ELR (cell line): ENCODE measurements at regions not wholly inside any gene's neighbourhood (a gene's known extent, or its start where the extent isn't known, plus 50 kb on each side); places are given as distances from the start of the nearest gene placed in this dataset.

Source experiments
- DNase-seq: peaks from one replicate; pipeline ENCODE4 v3.0.0-alpha.2; 2015; ENCODE audit warnings: low read depth

DNA sequence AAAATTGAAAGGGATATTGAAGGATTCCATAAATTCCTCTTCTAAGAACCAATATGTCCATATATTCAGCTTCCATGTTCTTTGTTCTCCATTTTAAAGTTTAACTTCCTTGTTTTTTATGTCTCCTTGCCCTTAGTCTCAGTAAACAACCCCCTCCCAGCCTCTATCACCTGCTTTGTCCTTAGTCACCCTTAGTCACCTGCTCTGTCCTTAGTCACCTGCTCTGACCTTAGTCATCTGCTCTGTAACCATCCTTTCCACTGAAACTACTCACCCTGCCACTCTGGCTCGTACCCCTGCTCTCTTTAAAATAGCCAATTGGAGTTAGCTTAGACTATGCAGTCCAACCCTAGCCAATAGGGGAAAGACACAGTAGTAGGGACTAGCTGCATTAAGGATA lies 136.2 kb upstream of the TMEM106B start:
- no peak for DNase-seq

DNA sequence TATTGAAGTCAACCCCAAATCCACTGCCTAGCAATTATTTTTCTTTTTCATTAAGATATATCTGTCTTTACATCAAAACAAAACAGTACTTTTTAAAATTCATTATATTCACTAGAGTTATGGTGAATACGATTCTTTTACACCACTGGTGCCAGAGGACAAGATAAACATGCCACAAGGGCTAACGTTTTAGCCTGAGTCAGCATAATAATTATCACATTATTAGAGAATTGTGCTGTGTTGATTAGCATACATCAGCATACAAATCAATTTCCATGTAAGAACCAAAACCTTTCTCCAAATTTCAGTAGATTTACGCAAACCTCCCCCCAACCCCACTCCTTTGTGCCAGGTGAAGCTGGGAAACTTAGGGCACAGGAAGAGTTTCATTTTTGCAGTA lies 131.1 kb upstream of the TMEM106B start:
- DNase-seq: no peak

GRCh38 chr7:12085516-12085915 lies 125.6 kb upstream of the TMEM106B start:
- DNase-seq: no peak

DNA sequence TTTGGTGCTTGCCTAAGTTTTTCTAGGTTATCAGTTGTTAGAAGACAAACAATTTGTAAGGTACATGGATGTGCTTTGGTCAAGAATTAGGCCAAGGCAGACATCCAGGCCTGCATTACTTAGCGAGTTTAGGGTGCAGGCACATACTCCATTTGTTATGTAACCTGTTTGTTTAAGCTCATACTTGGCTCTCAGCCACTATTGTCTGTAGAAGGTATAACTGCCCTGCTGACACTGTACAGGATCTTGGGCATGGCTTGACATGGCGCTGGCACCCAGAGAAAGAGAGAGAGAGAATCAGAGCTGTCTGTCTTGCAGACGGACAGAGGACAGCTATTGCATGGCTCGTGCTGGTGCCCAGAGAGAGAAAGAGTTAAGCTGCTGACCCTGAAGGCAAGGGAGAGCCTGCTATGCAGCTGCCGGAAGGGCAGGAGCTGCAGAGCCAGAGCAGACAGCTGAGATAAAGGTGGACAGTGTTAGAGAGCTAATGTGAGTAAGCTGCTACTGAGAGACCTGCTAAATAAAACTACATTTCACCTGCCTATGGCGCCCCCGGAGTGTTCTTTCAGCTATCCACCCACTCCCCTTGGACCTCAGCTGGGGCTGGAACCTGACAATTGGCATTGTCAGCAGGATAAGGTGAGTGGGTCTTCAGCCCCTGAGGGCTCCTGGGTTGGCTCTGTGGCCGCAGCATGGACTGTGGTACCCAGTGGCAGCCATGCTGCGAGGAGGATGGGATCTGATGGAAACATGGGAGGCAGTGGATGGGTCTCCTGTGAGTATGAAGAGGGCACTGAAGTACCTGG lies 120.9 kb upstream of the TMEM106B start:
- no peak for DNase-seq

DNA sequence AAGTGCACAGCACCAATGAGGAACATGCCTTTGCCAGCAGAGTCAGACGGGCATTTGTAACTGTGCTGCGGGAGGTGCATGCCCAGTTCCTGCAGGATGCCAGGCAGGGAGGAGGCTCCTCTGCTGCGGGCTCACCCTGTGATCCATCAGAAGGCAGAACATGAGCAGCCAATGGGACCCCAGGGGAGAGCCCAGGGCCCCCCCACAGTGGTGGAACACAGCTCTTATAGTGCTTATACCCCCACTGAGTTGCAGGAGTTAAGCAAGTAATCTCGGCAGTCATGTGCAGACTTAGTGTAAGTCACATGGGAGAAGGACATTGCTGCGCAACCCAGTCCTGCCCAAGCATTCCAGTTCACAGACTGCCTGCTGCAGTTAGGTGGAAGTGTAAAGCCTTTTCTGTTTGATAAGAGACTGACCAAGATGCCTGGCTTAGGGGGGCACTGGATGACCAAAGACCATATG lies 120.3 kb upstream of the TMEM106B start:
- DNase-seq: no peak

DNA sequence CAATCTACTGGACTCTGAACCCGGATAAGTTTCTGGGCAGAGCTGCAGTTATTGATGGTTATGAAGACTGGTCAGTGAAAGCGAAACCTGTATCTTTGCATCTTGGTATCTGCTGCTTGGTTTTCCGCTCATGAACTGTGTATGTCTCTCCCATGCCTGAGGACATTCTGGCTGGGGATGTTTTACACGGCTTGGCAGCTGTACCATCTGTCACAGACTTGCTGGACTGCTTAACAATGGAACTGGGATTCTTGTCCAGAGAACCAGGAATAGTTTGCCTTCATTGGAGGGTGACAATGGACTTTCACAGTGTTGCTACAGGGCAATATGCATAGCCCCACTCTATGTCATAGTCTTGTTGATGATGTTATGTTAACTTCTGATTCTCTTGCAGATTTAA lies 119.9 kb upstream of the TMEM106B start:
- DNase-seq: no peak

- no peak for DNase-seq
Measured at GRCh38 chr7:12092499-12093130, 118.5 kb upstream of the TMEM106B start.

- DNase-seq: no peak
Measured at GRCh38 chr7:12093365-12093764, 117.7 kb upstream of the TMEM106B start.

DNA sequence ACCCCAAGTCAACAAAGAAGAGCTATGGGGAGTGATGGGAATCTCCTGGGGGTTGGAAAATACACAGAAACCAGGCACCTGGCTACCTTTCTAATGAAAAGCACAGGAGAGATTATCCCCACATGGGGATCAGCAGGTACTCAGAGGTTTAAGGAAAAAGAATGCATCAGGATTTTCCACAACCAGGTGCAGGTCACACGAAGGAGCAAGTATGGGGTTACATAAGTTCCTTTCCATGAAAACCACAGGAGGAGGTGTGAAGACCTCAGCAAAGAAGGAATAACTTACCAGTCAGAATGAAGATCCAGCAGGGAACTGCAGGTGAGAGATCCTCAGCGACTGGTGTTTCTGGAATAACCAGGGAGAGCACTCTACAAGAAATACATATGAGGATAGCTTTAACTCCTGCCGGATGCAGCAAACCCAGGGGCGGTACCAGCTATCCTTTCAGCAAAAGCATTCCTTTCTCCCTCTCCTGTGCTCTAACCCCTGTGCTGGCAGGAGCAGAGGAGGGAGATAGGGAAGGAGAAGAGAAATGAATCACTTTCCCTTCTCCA lies 116.7 kb upstream of the TMEM106B start:
- DNase-seq: peak; percentile 34

DNA sequence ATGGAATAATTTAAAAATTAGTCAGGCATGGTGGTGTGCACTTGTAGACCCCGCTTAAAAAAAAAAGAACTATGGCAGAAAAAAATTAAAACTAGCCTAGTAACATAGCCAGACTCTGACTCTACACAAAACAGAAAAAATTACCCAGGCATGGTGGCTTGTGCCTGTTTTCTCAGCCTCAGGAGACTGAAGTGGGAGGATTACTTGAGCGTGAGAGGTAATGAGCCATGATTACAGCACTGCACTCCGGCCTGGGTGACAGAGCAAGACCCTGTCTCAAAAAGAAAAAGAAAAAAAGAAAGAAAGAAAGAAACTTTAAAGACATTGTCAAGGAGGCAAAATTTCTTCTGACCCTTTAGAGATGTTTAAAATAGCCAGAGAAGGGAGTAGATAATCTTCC lies 109.0 kb upstream of the TMEM106B start:
- no peak for DNase-seq

DNA sequence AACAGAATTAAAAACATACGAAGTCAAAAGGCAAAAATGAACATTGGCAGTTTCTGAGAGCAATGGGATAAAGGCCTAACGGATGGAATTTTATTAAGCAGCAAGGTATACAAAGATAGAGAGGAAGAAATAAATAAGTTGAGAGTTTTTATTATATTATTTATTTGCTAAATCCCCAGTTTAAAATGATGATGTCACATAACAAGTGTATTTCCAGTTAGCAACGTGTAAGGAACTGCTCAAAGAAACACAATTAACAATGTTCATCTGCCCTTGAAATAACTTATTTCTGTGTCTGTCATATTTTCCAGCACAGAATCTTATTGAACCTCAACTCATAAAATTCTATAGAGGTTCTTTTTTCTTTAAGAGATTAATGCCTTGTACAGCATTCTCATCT lies 108.6 kb upstream of the TMEM106B start:
- DNase-seq: no peak

DNA sequence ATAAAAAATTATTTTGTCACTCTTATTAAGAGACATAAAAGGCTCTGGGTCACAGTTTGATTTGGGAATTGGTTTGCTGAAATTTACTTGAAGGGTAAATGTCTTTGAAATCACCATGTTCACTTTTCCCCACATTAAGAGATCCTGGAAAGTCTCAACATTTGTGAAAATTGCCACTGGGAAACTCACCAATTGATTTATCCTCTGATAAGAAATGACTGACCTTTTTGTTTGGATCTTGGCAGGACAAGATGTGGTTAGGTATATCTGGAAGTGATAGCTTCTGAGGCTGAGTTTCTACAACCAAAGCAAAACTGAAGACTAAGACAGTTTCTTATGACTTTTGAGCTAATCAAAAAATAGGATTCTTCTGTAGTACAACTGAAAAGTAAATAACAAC lies 107.1 kb upstream of the TMEM106B start:
- DNase-seq: no peak

- no peak for DNase-seq
Measured at GRCh38 chr7:12107381-12107780, 103.7 kb upstream of the TMEM106B start.

DNA sequence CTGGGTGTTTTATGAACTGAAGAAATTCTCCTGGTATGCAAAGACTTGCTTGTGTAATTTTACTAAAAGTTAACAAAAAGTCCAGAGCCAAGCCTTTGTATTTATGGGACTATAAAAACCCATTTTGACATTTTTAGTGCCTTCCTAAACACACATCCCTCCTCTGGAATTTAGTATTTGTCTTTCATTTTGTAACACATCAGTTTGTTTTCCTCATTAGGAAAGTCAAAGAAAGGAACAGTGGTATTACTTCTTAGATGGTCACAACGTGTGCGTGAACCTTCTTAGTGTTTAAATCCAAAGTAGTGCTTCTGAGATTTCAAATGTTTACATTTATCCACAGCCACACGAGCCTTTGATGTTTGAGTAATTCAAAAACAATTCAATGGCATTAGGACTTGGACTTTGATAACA lies 103.2 kb upstream of the TMEM106B start:
- peak; percentile 62 for DNase-seq

DNA sequence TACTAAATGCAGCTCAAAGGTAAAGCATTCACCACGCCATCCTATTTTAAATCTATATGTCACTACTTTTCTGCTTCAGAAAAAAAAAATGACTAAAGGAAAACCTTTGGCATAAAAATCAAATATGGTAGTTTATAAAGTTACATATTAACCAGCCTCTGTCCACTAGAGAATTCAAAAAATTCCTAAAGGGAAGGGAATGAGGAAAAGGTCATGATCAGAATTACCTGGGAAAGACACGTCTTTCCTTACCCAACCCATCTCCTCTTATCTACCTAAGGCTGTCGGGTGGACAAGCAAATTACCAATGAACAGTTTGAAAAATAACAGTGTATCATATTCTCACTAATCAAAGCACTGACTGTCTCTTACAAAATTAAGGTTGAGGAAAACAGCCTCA lies 100.7 kb upstream of the TMEM106B start:
- DNase-seq: no peak

DNA sequence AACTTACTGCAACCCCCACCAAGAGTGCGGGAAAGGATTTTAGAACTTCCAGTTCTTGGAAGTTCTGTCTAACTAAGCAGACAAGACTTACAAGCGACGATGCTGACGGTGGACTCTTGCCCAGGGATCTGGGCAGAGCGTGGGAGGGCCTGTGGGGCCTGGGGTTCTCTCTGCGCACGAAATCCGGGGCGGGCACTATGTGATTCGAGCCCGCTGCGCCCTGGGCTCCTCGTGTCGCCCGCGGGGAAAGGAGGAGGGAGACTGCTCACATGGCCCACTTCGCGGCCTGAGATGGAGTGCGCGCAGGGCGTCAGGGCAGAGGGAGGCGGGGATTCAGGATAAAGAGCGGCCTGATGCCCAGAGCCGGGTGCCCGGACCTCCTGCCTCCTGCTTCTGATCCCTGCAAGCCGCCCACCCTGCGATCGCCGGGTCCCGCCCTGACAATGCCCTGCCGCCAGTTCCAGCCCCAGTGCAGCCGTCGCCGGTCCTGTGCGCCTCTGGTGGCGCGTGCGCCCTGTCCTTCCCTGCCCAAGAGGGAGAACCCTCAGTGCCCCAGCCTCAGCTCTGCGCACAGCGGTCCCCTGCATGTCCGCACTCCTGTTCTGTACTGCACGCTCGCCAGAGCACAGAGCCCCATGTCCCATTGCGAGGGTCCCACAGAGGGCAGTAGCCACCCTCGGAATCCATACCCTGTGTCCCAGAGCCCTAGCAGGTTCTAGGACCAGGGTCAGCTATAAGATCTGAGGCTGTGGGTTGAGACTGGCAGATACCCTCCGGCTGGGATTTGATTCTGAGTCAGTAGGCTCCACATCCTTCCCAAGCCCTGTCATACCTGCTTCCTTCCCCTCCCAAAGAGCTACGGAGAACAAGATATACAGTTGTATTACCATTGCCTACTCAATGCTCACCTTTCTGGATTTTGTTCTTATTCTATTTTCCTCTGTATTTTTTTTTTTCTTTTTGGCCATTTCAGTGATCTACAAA lies 99.4 kb upstream of the TMEM106B start:
- peak; percentile 74 for DNase-seq

GRCh38 chr7:12117170-12117569 lies 93.9 kb upstream of the TMEM106B start:
- DNase-seq: no peak

GRCh38 chr7:12119620-12120303 lies 91.3 kb upstream of the TMEM106B start:
- peak; percentile 41 for DNase-seq

DNA sequence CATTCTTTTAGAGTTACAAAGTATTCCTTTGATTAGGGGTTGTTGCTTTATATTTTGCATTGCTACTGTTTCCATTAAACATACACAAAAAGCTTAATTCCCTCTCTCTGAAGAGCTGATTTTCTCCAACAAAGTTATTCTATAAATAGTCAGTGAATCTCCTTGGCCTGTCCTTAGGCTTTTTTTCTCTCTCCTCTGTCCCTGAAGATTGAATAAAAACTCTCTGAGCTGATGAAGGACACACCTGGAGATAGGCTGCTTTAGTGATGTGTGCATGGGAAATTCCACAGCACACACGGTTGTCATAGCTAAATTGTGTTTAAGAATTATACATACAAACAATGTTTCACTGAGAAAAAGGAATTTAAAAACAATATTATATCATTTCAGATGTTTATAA lies 90.5 kb upstream of the TMEM106B start:
- no peak for DNase-seq

- no peak for DNase-seq
Measured at GRCh38 chr7:12123172-12123571, 87.9 kb upstream of the TMEM106B start.

- no peak for DNase-seq
Measured at GRCh38 chr7:12124028-12124427, 87.1 kb upstream of the TMEM106B start.

DNA sequence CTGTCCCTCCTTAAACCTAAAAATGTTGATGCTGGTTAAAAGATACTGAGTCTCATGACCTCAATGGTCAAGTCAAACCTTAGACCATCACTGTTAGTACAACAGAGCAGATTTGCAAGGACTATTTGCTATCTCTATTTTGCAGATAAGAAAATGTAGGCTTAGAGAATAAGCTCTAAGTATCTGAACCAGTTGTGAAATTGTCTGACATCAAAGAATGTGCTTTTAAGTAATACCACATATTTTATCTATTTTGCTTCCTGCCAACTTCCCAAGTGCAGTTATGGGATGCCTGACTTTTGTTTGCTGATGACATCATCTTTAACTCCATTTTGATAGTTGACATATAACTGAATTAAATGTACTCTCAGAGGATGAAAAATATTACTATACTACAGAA lies 83.6 kb upstream of the TMEM106B start:
- DNase-seq: no peak
